NT2/D1 (cell line): ENCODE measurements at regions not wholly inside any gene's neighbourhood (a gene's known extent, or its start where the extent isn't known, plus 50 kb on each side); places are given as distances from the start of the nearest gene placed in this dataset.
"Not testable (repeated sequence)": the region's sequence is repeated elsewhere in the genome, so short reads cannot be mapped to it uniquely, and the experiment has no call there.

Source experiments
- DNase-seq: peaks from one replicate; pipeline ENCODE4 v3.0.0-alpha.2; 2011; ENCODE audit warnings: low read depth, low spot score
- H3K27me3 ChIP-seq: 2 replicates; pipeline ENCODE4 v1.6.0; 2011; ENCODE audit warnings: mild to moderate bottlenecking; ENCODE audit not compliant: insufficient read length, insufficient read depth
- H3K36me3 ChIP-seq: 2 replicates; pipeline ENCODE4 v1.6.1; 2011; ENCODE audit warnings: mild to moderate bottlenecking, low read length, mixed read lengths; ENCODE audit not compliant: insufficient read depth, insufficient read length
- H3K4me1 ChIP-seq: 2 replicates; pipeline ENCODE4 v1.5.1; 2011; ENCODE audit not compliant: insufficient read depth, insufficient read length
- H3K4me3 ChIP-seq: 2 replicates; pipeline ENCODE4 v1.5.1; 2011; ENCODE audit warnings: low read depth; ENCODE audit not compliant: insufficient read length
- H3K9ac ChIP-seq: 2 replicates; pipeline ENCODE4 v1.6.0; 2011; ENCODE audit warnings: low read depth; ENCODE audit not compliant: insufficient read length
- H3K9me3 ChIP-seq: 2 replicates; pipeline ENCODE4 v1.5.1; 2011; ENCODE audit warnings: mild to moderate bottlenecking, low read length; ENCODE audit not compliant: insufficient read depth
- SUZ12 ChIP-seq: IDR thresholded peaks from 2 replicates; pipeline ENCODE4 v1.6.1; 2011; ENCODE audit not compliant: insufficient read length, insufficient read depth; ENCODE audit errors: extremely low read depth
- YY1 ChIP-seq: IDR thresholded peaks from 2 replicates; pipeline ENCODE4 v1.6.1; 2011; ENCODE audit not compliant: insufficient read length, insufficient read depth
- ZNF274 ChIP-seq: IDR thresholded peaks from 2 replicates; pipeline ENCODE4 v1.6.1; 2011; ENCODE audit warnings: mild to moderate bottlenecking, low read depth, low read length

- H3K36me3 ChIP-seq = no peaks in the 10 kb centered on the region
- no peaks in the 10 kb centered on the region for H3K27me3 ChIP-seq
- no peaks in the 10 kb centered on the region for H3K4me1 ChIP-seq
- H3K9ac ChIP-seq = no peak overlapping the region
- H3K4me3 ChIP-seq = no peak overlapping the region
- peaks cover 41% of the 10 kb centered on the region; the same call in 1 of the 2 replicates for H3K9me3 ChIP-seq
- TF ChIP-seq ZNF274 = no peak
- no peak for TF ChIP-seq YY1
- TF ChIP-seq SUZ12 = no peak
- no peak for DNase-seq
Observed at GRCh38 chr2:44060990-44061389, 65.2 kb upstream of the LRPPRC start.

GRCh38 chr2:44061469-44061868 lies 65.7 kb upstream of the LRPPRC start:
- TF ChIP-seq ZNF274 = no peak
- no peak for TF ChIP-seq SUZ12
- no peak for TF ChIP-seq YY1
- H3K36me3 ChIP-seq = no peaks in the 10 kb centered on the region
- peaks cover 41% of the 10 kb centered on the region; the same call in 1 of the 2 replicates for H3K9me3 ChIP-seq
- H3K4me1 ChIP-seq = no peaks in the 10 kb centered on the region
- H3K4me3 ChIP-seq = no peak overlapping the region
- DNase-seq = no peak
- no peak overlapping the region for H3K9ac ChIP-seq
- H3K27me3 ChIP-seq = no peaks in the 10 kb centered on the region

GRCh38 chr2:44061876-44062275 lies 66.1 kb upstream of the LRPPRC start:
- Histone ChIP-seq H3K4me3 (no peak overlapping the region), H3K9ac (no peak overlapping the region), H3K36me3 (no peaks in the 10 kb centered on the region), H3K27me3 (no peaks in the 10 kb centered on the region), H3K4me1 (no peaks in the 10 kb centered on the region), H3K9me3 (peaks cover 41% of the 10 kb centered on the region; the same call in 1 of the 2 replicates)
- peak; percentile 51 for DNase-seq
- TF ChIP-seq SUZ12 (no peak), YY1 (no peak), ZNF274 (no peak)

DNA sequence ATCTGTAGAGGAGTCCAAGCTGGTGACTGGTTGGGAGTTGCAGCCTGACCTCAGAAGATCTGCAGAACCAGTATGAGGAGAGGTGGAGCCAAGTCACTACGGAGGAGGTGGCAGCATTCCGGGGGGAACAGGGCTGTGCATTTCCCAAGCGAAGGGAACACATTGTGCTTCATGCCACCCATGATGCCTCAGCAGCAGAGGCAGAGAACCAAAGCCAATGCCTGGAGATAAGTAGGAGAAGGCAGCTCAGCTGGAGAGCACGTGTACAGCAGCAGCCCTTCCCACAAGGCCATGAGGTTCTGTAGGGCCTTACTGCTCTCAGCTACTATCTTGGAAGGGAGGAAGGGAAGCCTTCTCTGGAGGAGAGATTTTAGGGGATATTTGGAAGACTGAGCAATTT lies 67.2 kb upstream of the LRPPRC start:
- no peak overlapping the region for H3K4me3 ChIP-seq
- H3K9ac ChIP-seq = no peak overlapping the region
- H3K27me3 ChIP-seq = no peaks in the 10 kb centered on the region
- no peaks in the 10 kb centered on the region for H3K4me1 ChIP-seq
- peaks cover 41% of the 10 kb centered on the region; the same call in 1 of the 2 replicates for H3K9me3 ChIP-seq
- DNase-seq = no peak
- H3K36me3 ChIP-seq = no peaks in the 10 kb centered on the region
- no peak for TF ChIP-seq YY1
- TF ChIP-seq ZNF274 = no peak

DNA sequence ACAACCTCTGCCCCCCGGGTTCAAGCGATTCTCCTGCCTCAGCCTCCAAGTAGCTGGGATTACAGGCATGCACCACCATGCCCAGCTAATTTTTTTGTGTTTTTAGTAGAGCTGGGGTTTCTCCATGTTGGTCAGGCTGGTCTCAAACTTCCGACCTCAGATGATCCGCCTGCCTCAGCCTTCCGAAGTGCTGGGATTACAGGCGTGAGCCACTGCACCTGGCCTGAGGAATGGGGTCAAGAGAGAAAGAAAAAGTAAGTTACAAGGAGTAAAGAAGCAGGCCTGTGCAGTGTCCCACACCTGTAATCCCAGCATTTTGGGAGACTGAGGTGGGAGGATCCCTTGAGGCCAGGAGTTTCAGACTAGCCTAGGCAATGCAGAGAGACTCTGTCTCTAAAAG lies 68.5 kb upstream of the LRPPRC start:
- not testable (repeated sequence) for H3K4me3 ChIP-seq, H3K27me3 ChIP-seq, H3K4me1 ChIP-seq, DNase-seq, H3K9ac ChIP-seq, H3K36me3 ChIP-seq
- peaks cover 47% of the 10 kb centered on the region; the same call in 1 of the 2 replicates for H3K9me3 ChIP-seq

DNA sequence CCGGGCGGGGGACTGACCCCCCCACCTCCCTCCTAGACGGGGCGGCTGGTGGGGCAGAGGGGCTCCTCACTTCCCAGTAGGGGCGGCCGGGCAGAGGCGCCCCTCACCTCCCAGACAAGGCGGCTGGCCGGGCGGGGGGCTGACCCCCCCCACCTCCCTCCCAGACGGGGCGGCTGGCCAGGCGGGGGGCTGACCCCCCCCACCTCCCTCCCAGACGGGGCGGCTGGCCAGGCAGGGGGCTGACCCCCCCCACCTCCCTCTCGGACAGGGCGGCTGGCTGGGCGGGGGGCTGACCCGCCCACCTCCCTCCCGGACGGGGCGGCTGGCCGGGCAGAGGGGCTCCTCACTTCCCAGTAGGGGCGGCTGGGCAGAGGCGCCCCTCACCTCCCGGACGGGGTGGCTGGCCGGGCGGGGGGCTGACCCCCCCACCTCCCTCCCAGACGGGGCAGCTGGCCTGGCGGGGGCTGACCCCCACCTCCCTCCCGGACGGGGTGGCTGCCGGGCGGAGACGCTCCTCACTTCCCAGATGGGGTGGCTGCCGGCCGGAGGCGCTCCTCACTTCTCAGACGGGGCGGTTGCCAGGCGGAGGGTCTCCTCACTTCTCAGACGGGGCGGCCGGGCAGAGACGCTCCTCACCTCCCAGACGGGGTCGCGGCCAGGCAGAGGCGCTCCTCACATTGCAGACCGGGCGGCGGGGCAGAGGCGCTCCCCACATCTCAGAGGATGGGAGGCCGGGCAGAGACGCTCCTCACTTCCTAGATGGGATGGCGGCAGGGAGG lies 71.4 kb upstream of the LRPPRC start:
- not testable (repeated sequence) for DNase-seq, H3K36me3 ChIP-seq, H3K4me1 ChIP-seq, H3K27me3 ChIP-seq, H3K9ac ChIP-seq, H3K4me3 ChIP-seq
- H3K9me3 ChIP-seq = peaks cover 20% of the 10 kb centered on the region; the same call in 1 of the 2 replicates

DNA sequence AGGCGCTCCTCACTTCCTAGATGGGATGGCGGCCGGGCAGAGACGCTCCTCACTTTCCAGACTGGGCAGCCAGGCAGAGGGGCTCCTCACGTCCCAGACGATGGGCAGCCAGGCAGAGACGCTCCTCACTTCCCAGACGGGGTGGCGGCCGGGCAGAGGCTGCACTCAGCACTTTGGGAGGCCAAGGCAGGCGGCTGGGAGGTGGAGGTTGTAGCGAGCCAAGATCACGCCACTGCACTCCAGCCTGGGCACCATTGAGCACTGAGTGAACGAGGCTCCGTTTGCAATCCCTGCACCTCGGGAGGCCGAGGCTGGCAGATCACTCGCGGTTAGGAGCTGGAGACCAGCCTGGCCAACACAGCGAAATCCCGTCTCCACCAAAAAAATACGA lies 72.0 kb upstream of the LRPPRC start:
- not testable (repeated sequence) for H3K27me3 ChIP-seq, H3K36me3 ChIP-seq

More for the DNA sequence above, 72.0 kb upstream of the LRPPRC start:
- not testable (repeated sequence) for H3K4me1 ChIP-seq, H3K9ac ChIP-seq, DNase-seq, H3K4me3 ChIP-seq
- peaks cover 14% of the 10 kb centered on the region; the same call in 1 of the 2 replicates for H3K9me3 ChIP-seq
